HFFc6 (cell line): ENCODE measurements at regions not wholly inside any gene's neighbourhood (a gene's known extent, or its start where the extent isn't known, plus 50 kb on each side); places are given as distances from the start of the nearest gene placed in this dataset.

Experiments
- DNase-seq: peaks from one replicate; pipeline ENCODE4 v3.0.0-alpha.2; 2018
- H3K27ac Mint-ChIP-seq: 2 replicates; pipeline ENCODE4 v1.8.0; 2020; ENCODE audit warnings: mild to moderate bottlenecking, mixed read lengths
- H3K27me3 Mint-ChIP-seq: 2 replicates; pipeline ENCODE4 v1.8.0; 2021; ENCODE audit warnings: mild to moderate bottlenecking, moderate library complexity, mixed read lengths; ENCODE audit not compliant: insufficient read depth
- H3K36me3 Mint-ChIP-seq: 2 replicates; pipeline ENCODE4 v1.8.0; 2021; ENCODE audit warnings: low read depth, mixed read lengths
- H3K4me1 Mint-ChIP-seq: 2 replicates; pipeline ENCODE4 v1.8.0; 2020; ENCODE audit warnings: low read depth, mixed read lengths
- H3K4me3 Mint-ChIP-seq: 2 replicates; pipeline ENCODE4 v1.8.0; 2020; ENCODE audit warnings: mild to moderate bottlenecking, moderate library complexity, mixed read lengths
- H3K9me3 Mint-ChIP-seq: 2 replicates; pipeline ENCODE4 v1.8.0; 2020; ENCODE audit warnings: mild to moderate bottlenecking, mixed read lengths
- CTCF ChIP-seq: fragments of 200-600 bp; sonication (generic); IDR thresholded peaks from 2 replicates; pipeline ENCODE4 v1.5.0; 2021; ENCODE audit warnings: antibody characterized with exemption, mild to moderate bottlenecking

GRCh38 chr6:167581637-167582036 is 245.1 kb upstream of the AFDN start:
- peaks cover 12% of the 10 kb centered on the region for H3K36me3 Mint-ChIP-seq
- H3K27me3 Mint-ChIP-seq: peaks cover 1% of the 10 kb centered on the region
- no peaks in the 10 kb centered on the region for H3K4me1 Mint-ChIP-seq
- H3K9me3 Mint-ChIP-seq: peaks cover 74% of the 10 kb centered on the region
- no peak for TF ChIP-seq CTCF
- H3K27ac Mint-ChIP-seq: no peak overlapping the region
- H3K4me3 Mint-ChIP-seq: no peak overlapping the region
- DNase-seq: no peak

- Mint-ChIP-seq H3K9me3 (peaks cover 62% of the 10 kb centered on the region), H3K27me3 (peaks cover 1% of the 10 kb centered on the region), H3K27ac (no peak overlapping the region), H3K4me1 (no peaks in the 10 kb centered on the region), H3K36me3 (peaks cover 4% of the 10 kb centered on the region; the same call in 1 of the 2 replicates), H3K4me3 (no peak overlapping the region)
- TF ChIP-seq CTCF: no peak
- DNase-seq: no peak
Measured at GRCh38 chr6:167583412-167583811, 243.3 kb upstream of the AFDN start.

- Mint-ChIP-seq H3K27ac (no peak overlapping the region; the same call in 1 of the 2 replicates), H3K9me3 (peaks cover 30% of the 10 kb centered on the region), H3K27me3 (no peaks in the 10 kb centered on the region; the same call in 1 of the 2 replicates), H3K4me1 (no peaks in the 10 kb centered on the region), H3K4me3 (no peak overlapping the region), H3K36me3 (no peaks in the 10 kb centered on the region; the same call in 1 of the 2 replicates)
- no peak for DNase-seq
- TF ChIP-seq CTCF: no peak
Measured at GRCh38 chr6:167588181-167588919, 238.4 kb upstream of the AFDN start.

GRCh38 chr6:167588920-167589614 is 237.6 kb upstream of the AFDN start:
- H3K4me3 Mint-ChIP-seq: no peak overlapping the region
- no peaks in the 10 kb centered on the region; the same call in 1 of the 2 replicates for H3K36me3 Mint-ChIP-seq
- DNase-seq: no peak
- no peak for TF ChIP-seq CTCF
- H3K27ac Mint-ChIP-seq: no peak overlapping the region
- H3K27me3 Mint-ChIP-seq: no peaks in the 10 kb centered on the region
- H3K9me3 Mint-ChIP-seq: peaks cover 24% of the 10 kb centered on the region
- H3K4me1 Mint-ChIP-seq: no peaks in the 10 kb centered on the region

- H3K4me1 Mint-ChIP-seq: no peaks in the 10 kb centered on the region
- TF ChIP-seq CTCF: no peak
- no peaks in the 10 kb centered on the region; the same call in 1 of the 2 replicates for H3K36me3 Mint-ChIP-seq
- H3K27me3 Mint-ChIP-seq: no peaks in the 10 kb centered on the region
- no peak for DNase-seq
- H3K4me3 Mint-ChIP-seq: no peak overlapping the region
- peaks cover 24% of the 10 kb centered on the region for H3K9me3 Mint-ChIP-seq
- H3K27ac Mint-ChIP-seq: no peak overlapping the region
Measured at GRCh38 chr6:167589615-167589940, 237.1 kb upstream of the AFDN start.
